Cerebellar cortex (tissue), 1 donor: ENCODE measurements at regions not wholly inside any gene's neighbourhood (a gene's known extent, or its start where the extent isn't known, plus 50 kb on each side); places are given as distances from the start of the nearest gene placed in this dataset.
"Not testable (repeated sequence)": the region's sequence is repeated elsewhere in the genome, so short reads cannot be mapped to it uniquely, and the experiment has no call there.

ENCODE experiments used
- DNase-seq: peaks from one replicate; pipeline ENCODE4 v3.0.0-alpha.2; 2015; ENCODE audit warnings: low spot score

DNA sequence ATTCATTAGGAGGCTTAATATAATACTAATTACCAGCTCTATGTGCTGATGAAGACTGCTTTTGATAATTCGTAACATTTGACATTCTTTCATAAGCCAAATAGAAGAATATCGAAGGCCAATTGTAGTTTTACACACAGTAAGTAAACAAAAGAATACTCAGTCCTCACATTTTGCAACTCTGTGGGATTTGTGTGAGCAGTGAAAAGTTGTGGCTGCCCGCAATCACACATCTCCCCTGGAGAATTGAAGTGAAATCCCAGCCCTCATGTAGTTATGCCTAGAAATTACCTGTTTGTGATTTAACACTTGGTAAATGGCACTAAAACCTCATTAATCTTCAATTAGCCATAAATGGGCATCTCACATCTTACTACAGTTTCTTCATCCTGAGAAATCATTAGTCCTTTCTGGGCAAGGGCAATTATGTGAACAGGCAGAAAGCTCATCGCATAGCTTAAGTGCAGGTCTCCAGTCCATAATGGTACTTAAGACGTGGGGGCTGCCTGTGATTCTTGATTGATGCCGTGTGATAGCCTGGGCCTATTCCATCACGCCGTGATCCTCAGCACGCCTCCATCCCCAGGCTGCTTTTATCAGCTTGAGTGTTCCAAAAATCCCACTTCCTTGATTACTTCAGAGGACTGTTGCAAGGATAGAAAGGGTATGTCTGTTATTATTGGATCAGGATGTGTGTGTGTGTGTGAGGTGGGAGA lies 97.9 kb upstream of the METTL14 start:
- no peak for DNase-seq

DNA sequence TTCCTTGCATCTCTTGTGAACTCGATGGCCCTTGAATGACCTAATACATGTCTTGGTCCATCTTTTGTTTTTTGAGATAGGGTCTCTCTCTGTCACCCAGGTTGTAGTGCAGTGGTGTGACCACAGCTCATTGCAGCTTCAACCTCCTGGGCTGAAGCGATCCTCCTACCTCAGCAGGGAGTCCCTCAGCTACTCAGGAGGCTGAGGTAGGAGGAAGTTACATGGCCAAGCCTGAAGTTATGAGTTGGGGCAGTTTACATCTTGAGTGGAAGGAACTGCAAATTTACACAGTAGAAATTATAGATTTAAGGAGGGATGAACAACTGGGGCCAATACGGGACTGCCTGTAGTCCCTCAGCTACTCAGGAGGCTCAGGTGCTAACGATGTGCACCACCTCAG lies 97.2 kb upstream of the METTL14 start:
- DNase-seq = no peak

GRCh38 chr4:118589471-118590055 lies 95.6 kb upstream of the METTL14 start:
- DNase-seq = no peak

DNA sequence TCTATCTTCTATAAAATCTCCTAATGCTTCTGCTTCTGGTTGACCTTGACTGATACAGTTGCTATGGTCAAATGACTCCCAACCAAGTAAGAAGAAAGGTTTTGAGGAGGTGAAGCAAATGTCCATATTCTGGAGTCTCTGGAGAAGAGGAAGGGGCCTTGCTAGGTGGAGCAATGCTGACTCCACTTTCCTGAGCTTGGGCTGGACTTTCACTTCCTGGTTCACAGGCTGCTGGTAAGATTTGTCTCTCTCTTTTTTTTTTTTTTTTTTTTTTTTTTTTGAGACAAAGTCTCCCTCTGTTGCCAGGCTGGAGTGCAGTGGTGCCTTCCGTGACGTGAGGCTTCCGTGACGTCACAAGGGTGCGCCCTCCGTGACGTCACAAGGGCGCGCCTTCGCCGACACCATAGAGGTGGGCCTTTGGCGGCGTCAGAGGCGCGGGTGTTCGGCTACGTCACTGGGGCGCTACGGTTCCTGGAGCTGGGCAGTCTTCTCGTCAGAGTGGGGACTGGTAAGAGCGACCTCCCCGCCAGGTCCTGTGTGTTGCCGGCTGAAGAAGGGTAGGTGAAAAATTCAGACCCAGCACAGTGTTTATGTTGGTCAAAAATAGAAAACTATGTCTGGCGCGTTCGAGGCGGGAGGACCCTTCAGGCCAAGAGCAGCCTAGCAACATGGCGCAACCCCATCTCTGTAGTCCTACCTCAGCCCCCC lies 93.7 kb upstream of the METTL14 start:
- peak; percentile 86 for DNase-seq

DNA sequence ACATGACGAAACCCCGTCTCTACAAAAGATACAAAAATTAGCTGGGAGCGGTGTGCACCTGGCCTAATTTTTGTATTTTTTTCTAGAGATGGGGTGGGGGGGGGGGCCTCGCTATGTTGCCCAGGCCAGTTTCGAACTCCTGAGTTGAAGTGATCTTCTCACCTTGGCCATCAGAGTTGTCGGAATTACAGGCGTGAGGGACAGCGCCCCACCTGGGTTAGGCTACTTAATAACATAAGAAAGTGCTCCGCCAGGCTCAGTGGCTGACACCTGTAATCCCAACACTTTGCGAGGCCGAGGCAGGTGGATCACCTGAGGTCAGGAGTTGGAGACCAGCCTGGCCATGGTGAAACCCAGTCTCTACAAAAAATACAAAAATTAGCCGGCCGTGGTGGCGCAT lies 92.9 kb upstream of the METTL14 start:
- not testable (repeated sequence) for DNase-seq

GRCh38 chr4:118595883-118596282 lies 89.3 kb upstream of the METTL14 start:
- not testable (repeated sequence) for DNase-seq

- not testable (repeated sequence) for DNase-seq
These were observed 60.1 kb upstream of the METTL14 start for GRCh38 chr4:118625097-118625496.

DNA sequence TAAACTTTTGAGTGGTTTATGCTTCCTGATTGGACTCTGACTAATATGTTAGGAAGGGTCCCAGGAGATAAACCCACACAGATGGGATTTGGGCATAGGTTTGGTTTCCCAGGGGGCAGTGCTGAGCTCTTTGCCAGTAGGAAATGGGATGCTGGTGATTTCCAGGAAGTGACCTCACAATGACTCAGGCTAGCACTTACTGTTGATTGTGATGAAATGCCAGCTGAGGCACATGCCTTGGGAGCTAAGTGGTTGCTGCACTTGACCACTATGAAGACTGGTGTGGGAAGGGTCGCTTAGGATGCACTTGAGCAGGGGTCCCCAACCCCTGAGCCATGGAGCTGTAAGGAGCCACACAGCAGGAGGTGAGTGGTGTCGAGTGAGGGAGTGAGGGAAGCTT lies 55.5 kb upstream of the METTL14 start:
- not testable (repeated sequence) for DNase-seq

DNA sequence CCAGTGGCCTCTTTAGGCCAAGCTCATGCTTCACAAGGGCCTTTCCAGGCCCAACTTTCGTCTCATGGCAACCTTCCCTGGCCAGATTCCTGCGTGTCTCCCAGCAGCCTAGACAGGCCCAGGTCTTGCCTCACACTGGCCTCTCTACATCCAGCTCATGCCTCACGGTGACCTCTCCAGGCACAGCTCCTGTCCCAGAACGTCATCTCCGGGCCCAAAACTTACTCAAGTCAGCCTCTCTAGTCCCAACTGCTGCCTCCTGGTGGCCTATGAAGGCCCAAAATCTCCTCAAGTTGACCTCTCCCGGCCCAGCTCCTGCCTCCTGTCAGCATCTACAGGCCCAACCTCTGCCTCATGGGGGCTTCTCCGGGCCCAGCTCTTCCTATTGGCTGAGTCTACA lies 54.3 kb upstream of the METTL14 start:
- not testable (repeated sequence) for DNase-seq

GRCh38 chr4:118631321-118632050 lies 53.7 kb upstream of the METTL14 start:
- DNase-seq = not testable (repeated sequence)

- not testable (repeated sequence) for DNase-seq
These were observed 51.7 kb upstream of the METTL14 start for GRCh38 chr4:118633476-118633875.

DNA sequence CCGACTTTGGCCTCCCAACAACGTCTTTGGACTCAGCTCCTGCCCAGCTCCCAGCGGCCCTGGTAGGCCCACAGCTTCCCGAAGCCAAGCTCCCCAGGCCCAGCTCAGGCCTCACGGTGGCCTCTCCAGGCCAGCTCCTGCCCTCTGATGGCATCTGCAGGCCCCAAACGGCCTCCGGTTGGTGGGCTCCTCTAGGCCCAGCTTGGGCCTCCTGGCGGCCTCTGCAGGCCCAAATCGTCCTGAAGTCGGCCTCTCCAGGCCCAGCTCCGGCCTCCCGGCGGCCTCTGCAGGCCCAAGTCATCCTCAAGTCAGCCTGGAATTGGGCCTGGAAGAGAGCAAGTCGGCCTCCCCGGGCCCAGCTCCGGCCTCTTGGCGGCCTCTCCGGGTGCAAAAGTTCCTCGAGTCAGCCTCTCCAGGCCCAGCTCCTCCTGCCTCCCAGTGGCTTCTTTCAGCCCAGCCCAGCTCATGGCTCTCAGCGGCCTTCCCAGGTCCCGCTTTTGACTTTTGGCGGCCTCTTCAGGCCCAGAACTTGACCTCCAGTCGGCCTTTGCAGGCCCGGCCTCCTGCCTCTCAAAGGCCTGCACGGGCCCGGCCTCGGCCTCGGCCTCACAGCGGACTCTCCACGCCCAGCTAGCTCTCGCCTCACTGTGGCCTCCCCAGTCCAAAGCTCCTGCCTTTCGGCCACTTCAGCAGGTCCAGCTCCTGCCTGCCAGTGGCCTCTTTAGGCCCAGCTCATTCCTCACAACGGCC lies 50.9 kb upstream of the METTL14 start:
- DNase-seq = not testable (repeated sequence)
